Stomach (tissue), 8 donors: ENCODE measurements at regions not wholly inside any gene's neighbourhood (a gene's known extent, or its start where the extent isn't known, plus 50 kb on each side); places are given as distances from the start of the nearest gene placed in this dataset.
A peak's percentile ranks its signal among the peaks of the same experiment; 100 is the strongest.

ENCODE experiments used
- DNase-seq, 2 donors: peaks; one replicate each; pipeline versions ENCODE4 v3.0.0 to v3.0.0-alpha.2; 2013 to 2019
- H3K27ac ChIP-seq, 5 donors: fragments of 200-600 bp in 4 of 5; sonication (generic) in 4 of 5; one replicate each; pipeline ENCODE4 v1.5.1; 2013 to 2019; ENCODE audit warnings: mild to moderate bottlenecking in 1 of 5, moderate library complexity in 1 of 5
- H3K27me3 ChIP-seq, 3 donors: fragments of 200-600 bp; sonication (generic); one replicate each; pipeline ENCODE4 v1.5.1; 2017 to 2019; ENCODE audit warnings: mixed run types in 1 of 3
- H3K36me3 ChIP-seq, 4 donors: fragments of 200-600 bp; sonication (generic); 1 replicate in 3 of 4; 2 replicates in 1 of 4; pipeline ENCODE4 v1.5.1; 2016 to 2019
- H3K4me1 ChIP-seq, 4 donors: fragments of 200-600 bp; sonication (generic); one replicate each; pipeline ENCODE4 v1.5.1; 2016 to 2019
- H3K4me3 ChIP-seq, 4 donors: fragments of 200-600 bp; sonication (generic) in 3 of 4; one replicate each; pipeline ENCODE4 v1.5.1; 2016 to 2019; ENCODE audit warnings: mild to moderate bottlenecking in 1 of 4
- H3K9me3 ChIP-seq, 4 donors: fragments of 200-600 bp; sonication (generic); one replicate each; pipeline ENCODE4 v1.5.1; 2016 to 2019
- EP300 ChIP-seq: sonication (generic); formaldehyde crosslinking; IDR thresholded peaks from one replicate; pipeline ENCODE4 v1.6.1; 2017; ENCODE audit warnings: antibody characterized with exemption
- POLR2A ChIP-seq, 4 donors: fragments of 450-650 bp; IDR thresholded peaks; one replicate each; pipeline ENCODE4 v1.6.1; 2016; ENCODE audit warnings: antibody characterized with exemption in 4 of 4, control low read depth in 2 of 4, mild to moderate bottlenecking in 1 of 4, moderate library complexity in 1 of 4
- POLR2AphosphoS5 ChIP-seq, 3 donors: sonication (generic); formaldehyde crosslinking; IDR thresholded peaks; one replicate each; pipeline ENCODE4 v1.6.1; 2016; ENCODE audit warnings: antibody characterized with exemption in 3 of 3
- WGBS, 5 donors: extraction: QIAGEN DNeasy Blood & Tissue Kit in 3 of 5; methylation state at CpG; one replicate each; pipeline versions ENCODE4 v1.1.5 to v1.1.7; 2013 to 2018; 5-methylcytosine and 5-hydroxymethylcytosine counted together
- intact Hi-C: fragments of 100-400 bp; cut with DNase I; formaldehyde crosslinking; loops from one replicate; pipeline ENCODE4 v1.15.1; 2023; ENCODE audit warnings: low total_unique reads
- TF ChIP-seq, protein P1 (sequence below), 7 experiments: fragments of 450-650 bp in 4 of 7; fragments of 200-600 bp in 3 of 7; sonication (generic) in 3 of 7; IDR thresholded peaks; one replicate each; pipeline ENCODE4 v1.5.1; 2016 to 2019; ENCODE audit warnings: antibody characterized with exemption in 7 of 7, control low read depth in 2 of 7, mild to moderate bottlenecking in 1 of 7
- donor health status: healthy with polysubstance abuse.
- donor health status: Bipolar disorder and iron deficiency.
- donor health status: healthy.

DNA sequence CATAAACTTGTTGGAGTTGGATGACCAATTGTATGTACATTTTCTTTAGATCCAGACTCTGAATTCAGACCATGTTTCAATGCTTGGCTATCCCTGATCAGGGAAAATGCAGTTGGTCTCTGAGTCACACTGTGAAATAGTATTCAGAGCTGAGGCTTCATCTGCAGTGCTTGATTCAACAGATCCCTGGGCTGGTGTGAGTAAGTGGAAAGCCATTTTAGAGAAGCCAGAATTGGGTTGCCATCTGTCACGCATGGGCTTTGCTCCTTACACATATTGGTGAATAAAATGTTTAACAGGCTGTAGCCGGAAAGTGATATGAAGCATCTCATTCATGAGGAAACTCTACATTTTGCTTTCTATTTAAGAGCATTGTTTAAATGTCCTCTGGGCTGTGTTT, 50.0 kb upstream of the ACYP2 start:
- DNase-seq, result no peak
- 78 to 89% (median 85%) methylated on average over 2 of the region's 2 CpGs for WGBS, 5 donors
- TF ChIP-seq POLR2A (IDR thresholded peaks at IDR 0.05) (no peak), POLR2AphosphoS5 (IDR thresholded peaks at IDR 0.05) (no peak), EP300 (no peak)
- TF ChIP-seq, protein P1, sequence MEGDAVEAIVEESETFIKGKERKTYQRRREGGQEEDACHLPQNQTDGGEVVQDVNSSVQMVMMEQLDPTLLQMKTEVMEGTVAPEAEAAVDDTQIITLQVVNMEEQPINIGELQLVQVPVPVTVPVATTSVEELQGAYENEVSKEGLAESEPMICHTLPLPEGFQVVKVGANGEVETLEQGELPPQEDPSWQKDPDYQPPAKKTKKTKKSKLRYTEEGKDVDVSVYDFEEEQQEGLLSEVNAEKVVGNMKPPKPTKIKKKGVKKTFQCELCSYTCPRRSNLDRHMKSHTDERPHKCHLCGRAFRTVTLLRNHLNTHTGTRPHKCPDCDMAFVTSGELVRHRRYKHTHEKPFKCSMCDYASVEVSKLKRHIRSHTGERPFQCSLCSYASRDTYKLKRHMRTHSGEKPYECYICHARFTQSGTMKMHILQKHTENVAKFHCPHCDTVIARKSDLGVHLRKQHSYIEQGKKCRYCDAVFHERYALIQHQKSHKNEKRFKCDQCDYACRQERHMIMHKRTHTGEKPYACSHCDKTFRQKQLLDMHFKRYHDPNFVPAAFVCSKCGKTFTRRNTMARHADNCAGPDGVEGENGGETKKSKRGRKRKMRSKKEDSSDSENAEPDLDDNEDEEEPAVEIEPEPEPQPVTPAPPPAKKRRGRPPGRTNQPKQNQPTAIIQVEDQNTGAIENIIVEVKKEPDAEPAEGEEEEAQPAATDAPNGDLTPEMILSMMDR (IDR thresholded peaks at IDR 0.05), result no peak
- intact Hi-C loops, result no loop called here
- Histone ChIP-seq H3K4me3 (no peak overlapping the region), H3K4me1 (peaks cover 0 to 20% (median 10%) of the 10 kb centered on the region in 4 donors), H3K36me3 (no peaks in the 10 kb centered on the region), H3K27me3 (no peaks in the 10 kb centered on the region), H3K9me3 (no peaks in the 10 kb centered on the region), H3K27ac (no peak overlapping the region)

- H3K4me3 ChIP-seq, result no peak overlapping the region
- peak in 1 of 2 donors; percentile 59 for DNase-seq
- H3K36me3 ChIP-seq, result no peaks in the 10 kb centered on the region
- no peak overlapping the region for H3K27ac ChIP-seq
- no peaks in the 10 kb centered on the region for H3K9me3 ChIP-seq
- 74 to 80% (median 77%) methylated on average over 3 of the region's 3 CpGs for WGBS, 5 donors
- intact Hi-C loops, result no loop called here
- H3K4me1 ChIP-seq, result peaks cover 0 to 20% (median 10%) of the 10 kb centered on the region in 4 donors
- H3K27me3 ChIP-seq, result no peaks in the 10 kb centered on the region
- TF ChIP-seq POLR2A (IDR thresholded peaks at IDR 0.05), result no peak
These were observed 51.4 kb upstream of the ACYP2 start for GRCh38 chr2:54063967-54064535.

DNA sequence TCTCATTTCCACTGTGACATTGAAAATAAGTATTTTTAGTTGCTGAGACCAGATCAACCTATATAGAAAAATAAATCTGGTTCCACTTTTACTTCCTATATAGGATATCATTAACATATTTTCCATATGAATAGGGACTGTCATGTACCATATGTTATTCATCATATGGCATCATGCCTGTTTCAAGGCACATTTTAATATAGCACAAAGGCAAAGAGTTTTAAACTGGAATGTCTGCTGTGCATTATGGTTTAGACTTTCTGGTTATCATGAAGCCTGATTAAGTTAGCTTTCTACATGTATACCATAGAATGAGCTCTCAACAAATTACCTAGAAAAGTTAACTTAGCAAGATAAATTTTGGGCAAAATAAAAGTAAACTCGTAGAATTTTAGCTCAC, 53.0 kb upstream of the ACYP2 start:
- TF ChIP-seq POLR2AphosphoS5 (IDR thresholded peaks at IDR 0.05), result no peak
- no peak for TF ChIP-seq POLR2A (IDR thresholded peaks at IDR 0.05)
- no peak for TF ChIP-seq EP300
- TF ChIP-seq, protein P1 (IDR thresholded peaks at IDR 0.05), result no peak
- Histone ChIP-seq H3K9me3 (no peaks in the 10 kb centered on the region), H3K36me3 (no peaks in the 10 kb centered on the region), H3K27ac (no peak overlapping the region), H3K4me3 (no peak overlapping the region), H3K4me1 (peaks cover 0 to 12% (median 5%) of the 10 kb centered on the region in 4 donors), H3K27me3 (no peaks in the 10 kb centered on the region)
- intact Hi-C loops, result no loop called here
- WGBS, 5 donors, result 79 to 92% (median 88%) methylated on average over 1 of the region's 1 CpG
- no peak for DNase-seq

GRCh38 chr2:54061272-54061671, 54.1 kb upstream of the ACYP2 start:
- H3K27me3 ChIP-seq, result no peaks in the 10 kb centered on the region
- intact Hi-C loops, result no loop called here
- no peak overlapping the region for H3K4me3 ChIP-seq
- no peaks in the 10 kb centered on the region for H3K9me3 ChIP-seq
- DNase-seq, result no peak
- H3K27ac ChIP-seq, result no peak overlapping the region
- TF ChIP-seq POLR2A (IDR thresholded peaks at IDR 0.05) (no peak), POLR2AphosphoS5 (IDR thresholded peaks at IDR 0.05) (no peak), EP300 (no peak)
- TF ChIP-seq, protein P1 (IDR thresholded peaks at IDR 0.05), result no peak
- peaks cover 0 to 12% (median 4%) of the 10 kb centered on the region in 4 donors for H3K4me1 ChIP-seq
- 80 to 91% (median 83%) methylated on average over 1 of the region's 1 CpG for WGBS, 5 donors
- no peaks in the 10 kb centered on the region for H3K36me3 ChIP-seq

DNA sequence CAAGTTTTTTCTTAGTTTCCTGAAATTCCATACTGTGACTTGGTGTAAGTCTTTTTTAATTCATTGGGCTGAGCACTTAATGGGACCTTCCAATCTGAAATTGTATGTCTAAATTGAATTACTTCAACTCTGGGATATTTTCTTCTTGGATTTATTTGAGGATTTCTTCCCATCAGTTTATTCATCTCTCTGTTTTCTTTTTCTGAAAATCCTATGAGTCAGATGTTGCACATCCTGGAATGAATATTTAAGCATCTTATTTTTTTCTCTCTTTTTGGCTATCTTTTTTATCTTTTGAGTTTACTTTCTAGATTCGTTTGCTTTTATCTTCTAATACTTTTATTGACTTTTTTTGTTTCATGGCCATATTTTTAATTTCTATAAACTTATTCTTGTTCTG, 55.4 kb upstream of the ACYP2 start:
- intact Hi-C loops, result no loop called here
- Histone ChIP-seq H3K27ac (no peak overlapping the region), H3K27me3 (no peaks in the 10 kb centered on the region), H3K4me3 (no peak overlapping the region), H3K4me1 (peaks cover 0 to 14% (median 6%) of the 10 kb centered on the region in 4 donors), H3K36me3 (no peaks in the 10 kb centered on the region), H3K9me3 (no peaks in the 10 kb centered on the region)
- 47 to 70% (median 50%) methylated on average over 1 of the region's 1 CpG for WGBS, 5 donors
- no peak for DNase-seq
- TF ChIP-seq POLR2AphosphoS5 (IDR thresholded peaks at IDR 0.05), result no peak
- TF ChIP-seq POLR2A (IDR thresholded peaks at IDR 0.05), result no peak
- TF ChIP-seq, protein P1 (IDR thresholded peaks at IDR 0.05), result no peak
- TF ChIP-seq EP300, result no peak
